ENCODE measurements at regions not wholly inside any gene's neighbourhood (a gene's known extent, or its start where the extent isn't known, plus 50 kb on each side); places are given as distances from the start of the nearest gene placed in this dataset.

DNA sequence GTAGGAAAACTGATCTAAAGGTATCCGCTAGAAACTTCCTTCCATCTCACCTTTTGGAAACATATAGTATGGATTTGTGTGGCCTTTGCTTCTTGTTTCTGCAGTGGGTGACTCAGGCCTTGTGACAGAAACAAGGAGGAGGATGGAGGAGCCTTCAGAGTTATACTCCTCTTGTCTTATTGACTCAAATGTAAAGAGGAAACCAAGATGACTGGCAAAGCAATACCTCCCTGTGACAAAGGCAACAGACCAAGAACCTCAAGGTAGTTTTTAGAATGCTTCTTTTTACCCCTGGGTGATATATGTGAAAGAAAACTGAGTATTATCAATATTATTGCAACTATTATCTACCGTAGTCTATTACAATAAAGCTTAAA, 123.3 kb upstream of the SLIT3 start:
- Histone ChIP-seq H3K27ac (ENCODE audit: extremely low read length, insufficient read depth, low read length) (no peak overlapping the region), H2AFZ (ENCODE audit: low read length) (no peak overlapping the region), H3K9ac (ENCODE audit: insufficient read depth, low read depth, low read length) (no peak overlapping the region), H3K4me1 (ENCODE audit: insufficient read depth, low read length) (no peaks in the 10 kb centered on the region), H3K4me2 (ENCODE audit: low read depth, low read length) (no peak overlapping the region), H3K36me3 (replicated peaks in 1 of 2; ENCODE audit: control insufficient read depth in 1 of 2, insufficient read depth in 2 of 2, low read length in 2 of 2) (no peaks in the 10 kb centered on the region), H3K27me3 (ENCODE audit: control insufficient read depth in 1 of 2, insufficient read depth in 2 of 2, low read length in 2 of 2) (no peaks in the 10 kb centered on the region), H3K4me3 (replicated peaks in 1 of 3; ENCODE audit: insufficient read depth in 1 of 3, low read depth in 2 of 3, low read length in 3 of 3) (no peak overlapping the region), H4K20me1 (ENCODE audit: insufficient read depth, low read length) (no peaks in the 10 kb centered on the region), H3K79me2 (ENCODE audit: insufficient read depth, low read length) (no peaks in the 10 kb centered on the region), H3K9me3 (ENCODE audit: low read length) (no peaks in the 10 kb centered on the region)
- BruUV-seq (replicated peaks): no TSS peak
- WGBS (ENCODE audit: low lambda C conversion rate): 44% methylated on average over 2 of the region's 2 CpGs
- DNase-seq (ENCODE audit: low spot score): no peak
- ChIA-PET CTCF (ENCODE audit: low intra/inter-chr PET ratio, low total read pairs) (no interaction called here), POLR2A (no interaction called here)
- intact Hi-C loops (cut with micrococcal nuclease; ENCODE audit: unreplicated experiment) (no loop called here), in situ Hi-C loops (cut with HindIII; ENCODE audit: extremely low pct_ligation_motif_present, low pct_unique_long_range_greater_than_20kb) (no loop called here)
- no peak for ATAC-seq
- TF ChIP-seq, protein P1, sequence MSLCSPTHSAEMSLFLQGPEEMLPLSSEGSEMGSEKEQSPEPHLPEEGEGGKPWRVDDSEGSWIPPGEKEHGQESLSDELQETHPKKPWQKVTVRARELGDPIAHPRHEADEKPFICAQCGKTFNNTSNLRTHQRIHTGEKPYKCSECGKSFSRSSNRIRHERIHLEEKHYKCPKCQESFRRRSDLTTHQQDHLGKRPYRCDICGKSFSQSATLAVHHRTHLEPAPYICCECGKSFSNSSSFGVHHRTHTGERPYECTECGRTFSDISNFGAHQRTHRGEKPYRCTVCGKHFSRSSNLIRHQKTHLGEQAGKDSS (CRISPR knock-in tag; IDR thresholded peaks at IDR 0.05; ENCODE audit: borderline replicate concordance, low read depth): no peak
- TF ChIP-seq, protein P2, sequence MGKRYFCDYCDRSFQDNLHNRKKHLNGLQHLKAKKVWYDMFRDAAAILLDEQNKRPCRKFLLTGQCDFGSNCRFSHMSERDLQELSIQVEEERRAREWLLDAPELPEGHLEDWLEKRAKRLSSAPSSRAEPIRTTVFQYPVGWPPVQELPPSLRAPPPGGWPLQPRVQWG (CRISPR knock-in tag; IDR thresholded peaks at IDR 0.05; ENCODE audit: borderline replicate concordance, low read depth): no peak
- no peak for TF ChIP-seq NR3C1 (CRISPR knock-in tag; IDR thresholded peaks at IDR 0.05)
- no peak for TF ChIP-seq ZNF749 (CRISPR knock-in tag; IDR thresholded peaks at IDR 0.05; ENCODE audit: borderline replicate concordance)
- no peak for TF ChIP-seq NFRKB (IDR thresholded peaks at IDR 0.05)
- no peak for TF ChIP-seq ZNF343 (CRISPR knock-in tag; IDR thresholded peaks at IDR 0.05)
- TF ChIP-seq ZNF530 (CRISPR knock-in tag; IDR thresholded peaks at IDR 0.05; ENCODE audit: low read depth): no peak
- no peak for TF ChIP-seq GATAD2A (CRISPR knock-in tag; IDR thresholded peaks at IDR 0.05)
- TF ChIP-seq TMF1 (CRISPR knock-in tag; IDR thresholded peaks at IDR 0.05; ENCODE audit: low read depth): no peak
- TF ChIP-seq ZNF558 (CRISPR knock-in tag; IDR thresholded peaks at IDR 0.05; ENCODE audit: borderline replicate concordance): no peak
- no peak for TF ChIP-seq ATAD3A (CRISPR knock-in tag; IDR thresholded peaks at IDR 0.05)
- no peak for TF ChIP-seq DPF2 (CRISPR knock-in tag; IDR thresholded peaks at IDR 0.05; ENCODE audit: borderline replicate concordance, low read depth)
- TF ChIP-seq FOSL1 (CRISPR knock-in tag; IDR thresholded peaks at IDR 0.05; ENCODE audit: borderline replicate concordance): no peak
- no peak for TF ChIP-seq MIXL1 (CRISPR knock-in tag; IDR thresholded peaks at IDR 0.05)
- no peak for TF ChIP-seq EEA1 (CRISPR knock-in tag; IDR thresholded peaks at IDR 0.05; ENCODE audit: borderline replicate concordance)
- no peak for FAIRE-seq

All from HepG2 (cell line).